ENCODE measurements at regions not wholly inside any gene's neighbourhood (a gene's known extent, or its start where the extent isn't known, plus 50 kb on each side); places are given as distances from the start of the nearest gene placed in this dataset.

DNA sequence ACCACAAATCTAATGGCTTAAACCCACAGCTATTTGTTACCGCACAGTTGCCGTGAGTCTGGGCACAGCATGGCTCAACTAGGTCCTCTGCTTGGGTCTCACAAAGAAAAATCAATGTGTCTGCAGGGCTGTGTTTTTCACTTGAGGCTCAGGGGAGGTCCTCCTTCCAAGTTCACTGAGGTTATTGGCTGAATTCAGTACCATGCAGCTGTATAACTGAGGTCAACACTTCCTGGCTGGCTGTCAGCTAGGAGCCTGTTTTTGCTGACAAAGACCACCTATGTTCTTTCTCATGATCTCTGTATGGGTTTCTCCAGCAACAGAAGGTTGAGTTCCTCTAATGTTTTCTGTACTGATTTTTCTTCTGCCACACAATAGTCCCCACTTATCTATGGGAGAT lies 736.7 kb upstream of the PRKX start:
- no peak for DNase-seq

DNA sequence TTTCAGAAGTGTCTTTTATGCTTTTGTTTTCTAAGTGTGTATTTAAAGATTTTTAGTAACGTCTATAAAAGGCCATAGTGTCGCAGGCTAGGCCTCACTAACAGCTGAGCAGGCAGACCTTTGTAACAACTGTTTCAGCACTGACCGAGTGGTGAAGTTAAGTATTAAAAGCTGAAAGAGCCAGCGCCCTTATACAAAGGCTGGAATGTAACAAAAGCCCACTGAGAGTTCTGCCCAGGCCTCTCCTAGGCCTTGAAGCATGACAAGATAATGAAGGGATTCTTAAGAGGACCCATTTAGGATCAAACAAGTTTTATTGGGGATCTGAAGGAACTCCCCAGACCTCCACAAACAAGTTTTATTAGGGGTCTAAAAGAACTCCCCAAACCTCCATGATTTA lies 722.5 kb upstream of the PRKX start:
- DNase-seq = no peak

DNA sequence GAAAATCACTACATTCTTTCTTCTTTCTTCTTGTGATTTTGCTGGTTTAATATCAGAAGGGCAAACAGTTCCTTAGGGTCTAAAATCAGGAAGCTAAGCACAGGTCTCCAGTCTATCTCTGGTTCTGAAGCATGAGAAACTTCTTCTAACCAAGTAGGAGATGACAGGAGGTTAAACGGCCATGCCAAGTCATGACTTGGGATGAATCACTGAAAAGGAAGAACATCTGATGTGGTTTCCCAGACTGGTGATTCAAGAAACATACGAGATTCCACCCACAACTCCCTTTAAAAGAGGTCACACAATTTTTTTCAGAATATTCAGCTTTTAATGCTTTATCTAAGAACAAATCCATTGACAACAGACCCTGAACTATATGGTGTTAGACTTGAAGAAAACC lies 684.0 kb upstream of the PRKX start:
- DNase-seq = no peak

DNA sequence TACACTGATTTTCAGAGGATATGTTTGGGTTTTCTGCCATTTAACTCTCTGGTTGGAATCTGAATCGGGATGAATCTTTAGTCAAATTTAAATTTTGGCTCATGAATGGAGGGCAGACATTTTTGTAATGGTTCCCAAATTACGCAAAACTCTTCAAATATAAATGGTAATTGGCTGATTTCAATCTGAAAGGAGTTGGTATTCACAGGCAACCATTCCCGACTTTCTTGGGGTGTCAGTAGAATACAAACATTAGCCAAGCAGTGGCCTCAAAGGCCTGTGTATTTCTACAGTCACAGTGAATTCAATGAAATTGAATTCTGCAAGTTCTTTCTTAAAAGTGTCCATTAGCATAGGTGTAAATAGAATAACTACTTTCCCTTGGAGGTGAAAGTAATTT lies 668.8 kb upstream of the PRKX start:
- no peak for DNase-seq

DNA sequence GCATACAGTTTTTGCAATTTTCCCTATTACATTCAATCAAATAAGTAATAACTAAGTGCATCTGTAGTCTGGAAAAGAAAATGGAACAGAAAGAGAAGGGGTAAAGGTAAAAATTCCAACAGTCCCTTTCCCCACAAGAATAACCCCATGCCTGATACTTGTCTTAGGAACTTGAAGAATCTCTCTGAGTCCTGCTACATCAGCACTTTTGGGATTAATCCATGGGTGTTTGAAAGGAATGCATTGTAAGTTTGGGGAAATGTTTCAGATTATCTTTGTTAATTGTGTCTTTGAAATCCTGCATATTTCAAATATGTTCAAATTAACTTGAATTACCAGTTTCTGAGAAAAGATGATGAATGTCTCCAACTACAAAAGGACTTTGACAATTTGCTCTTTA lies 667.3 kb upstream of the PRKX start:
- no peak for DNase-seq

DNA sequence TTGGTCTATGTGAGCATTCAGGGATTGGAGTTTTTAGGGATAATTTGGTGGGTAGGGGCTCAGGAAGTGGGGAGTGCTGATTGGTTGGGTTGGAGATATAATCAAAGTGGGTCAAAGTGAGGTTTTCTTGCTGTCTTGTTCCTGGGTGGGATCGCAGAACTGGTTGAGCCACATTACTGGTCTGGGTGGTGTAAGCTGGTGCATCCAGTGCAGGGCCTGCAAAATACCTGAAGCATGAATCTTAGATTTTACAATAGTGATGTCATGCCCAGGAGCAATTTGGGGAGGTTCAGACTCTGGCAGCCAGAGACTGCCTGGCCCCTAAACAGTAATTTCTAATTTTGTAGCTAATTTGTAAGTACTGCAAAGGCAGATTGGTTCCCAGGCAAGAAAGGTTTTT lies 665.6 kb upstream of the PRKX start:
- no peak for DNase-seq

DNA sequence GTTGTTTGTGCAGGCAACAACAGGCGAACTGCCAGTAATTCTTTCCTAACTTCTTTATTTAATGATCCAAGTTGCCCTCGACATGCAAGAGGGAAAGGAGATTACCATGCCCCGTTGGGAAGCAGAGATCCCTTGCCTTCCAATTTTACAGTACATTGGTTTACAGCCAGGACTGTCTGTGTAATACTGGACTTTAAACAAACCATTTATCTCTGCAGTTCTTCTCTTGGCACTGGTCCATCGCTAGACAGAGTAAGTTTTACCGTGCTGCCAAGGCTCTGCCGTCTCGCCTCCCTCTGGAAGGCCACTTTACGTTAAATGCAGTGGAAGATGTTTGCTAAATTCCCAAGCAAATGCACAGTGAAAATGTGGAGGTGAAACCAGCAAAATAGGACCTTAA lies 660.3 kb upstream of the PRKX start:
- DNase-seq = no peak

DNA sequence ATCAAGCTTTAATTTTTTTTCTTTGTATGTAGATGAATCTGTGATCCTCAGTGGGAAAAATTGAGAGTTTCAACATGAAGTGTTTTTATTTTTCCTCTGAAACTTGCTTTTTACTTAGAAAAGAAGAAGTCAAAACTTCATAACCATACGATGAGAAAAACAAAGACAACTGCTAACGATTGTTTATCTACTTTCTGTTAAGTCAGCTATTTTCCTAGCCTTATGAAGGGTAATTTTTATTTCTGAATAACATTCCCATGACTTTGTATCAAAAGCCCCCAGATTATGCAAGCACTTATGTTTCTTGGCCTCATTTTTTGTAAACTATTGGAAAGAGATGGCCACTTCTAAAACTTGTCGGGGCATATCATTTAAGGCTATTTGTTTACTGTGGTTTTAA lies 645.1 kb upstream of the PRKX start:
- no peak for DNase-seq

DNA sequence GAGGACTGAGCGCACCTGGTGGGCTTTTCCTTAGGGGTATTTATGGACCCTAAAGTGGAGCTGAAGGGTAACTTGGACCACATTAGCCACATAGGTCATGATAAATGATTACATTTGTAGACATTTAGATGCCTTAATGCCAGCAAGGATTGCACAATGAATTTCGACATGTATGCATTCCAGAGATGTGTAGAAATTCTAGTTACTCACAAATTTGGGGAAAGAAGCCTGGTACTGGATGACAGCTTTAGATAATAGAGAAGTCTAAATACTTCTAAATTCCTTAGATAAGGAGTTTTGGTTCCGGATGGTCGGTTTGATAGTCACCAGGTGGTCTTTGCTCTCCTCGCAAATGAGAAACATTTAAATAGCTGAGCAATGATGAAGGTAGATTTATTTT lies 609.5 kb upstream of the PRKX start:
- DNase-seq = no peak

DNA sequence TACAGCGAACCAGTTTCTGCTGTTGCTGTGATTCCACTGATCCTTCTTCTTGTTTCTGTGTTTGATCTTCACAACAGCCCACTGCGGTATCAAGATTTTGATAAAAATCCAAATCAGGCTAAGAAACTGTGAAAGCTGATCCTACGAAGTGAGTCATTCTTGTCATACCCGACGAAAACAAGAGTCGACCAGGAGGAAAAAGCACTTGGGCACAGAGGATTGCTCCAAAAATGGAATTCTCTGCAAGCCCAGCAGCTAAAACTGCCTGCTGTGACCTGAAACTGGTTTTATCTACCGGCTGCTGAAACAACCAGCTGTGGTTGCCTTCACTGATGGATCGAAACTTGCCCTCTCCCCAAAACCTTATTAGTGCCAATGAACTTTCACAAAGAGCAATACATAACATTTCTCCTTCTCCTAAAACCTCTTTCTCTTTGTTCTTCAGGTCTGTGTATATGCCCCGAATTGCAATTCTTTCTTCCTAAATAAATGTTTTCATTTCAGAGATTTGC lies 607.0 kb upstream of the PRKX start:
- no peak for DNase-seq

DNA sequence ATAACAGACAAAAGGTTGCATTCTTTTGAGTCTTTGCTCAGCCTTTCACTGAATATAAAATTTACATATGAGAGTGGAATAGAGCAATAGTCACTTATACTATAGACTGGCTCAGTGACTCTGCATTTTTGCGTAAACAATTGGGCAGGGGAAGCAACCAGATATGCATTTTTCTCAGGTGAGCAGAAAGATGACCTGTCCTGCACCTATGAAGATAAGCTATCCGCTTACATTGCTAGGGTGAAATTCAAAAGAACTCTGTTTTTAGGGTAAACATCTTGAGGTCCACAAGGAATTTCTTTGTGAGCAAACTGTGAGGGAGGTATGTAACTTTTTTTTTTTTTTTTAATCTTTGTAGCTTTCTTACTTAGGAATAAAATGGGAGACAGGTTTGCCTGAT lies 602.4 kb upstream of the PRKX start:
- no peak for DNase-seq

DNA sequence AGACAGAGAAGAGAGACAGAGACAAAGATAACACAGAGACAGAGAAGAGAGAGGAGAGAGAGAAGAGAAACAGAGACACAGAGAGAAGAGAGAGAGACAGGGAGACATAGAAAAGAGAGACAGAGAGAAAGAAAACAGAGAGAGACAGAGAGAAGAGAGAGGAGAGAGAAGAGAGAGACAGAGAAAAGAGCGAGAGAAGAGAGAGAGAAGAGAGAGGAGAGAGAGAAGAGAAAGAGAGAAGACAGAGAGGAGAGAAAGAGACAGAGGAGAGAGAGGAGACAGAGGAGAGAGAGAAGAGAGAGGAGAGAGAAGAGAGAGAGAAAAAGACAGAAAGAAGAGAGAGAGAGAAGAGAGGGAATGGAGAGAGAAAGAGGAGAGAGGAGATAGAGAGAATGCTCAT lies 601.1 kb upstream of the PRKX start:
- DNase-seq = no peak

DNA sequence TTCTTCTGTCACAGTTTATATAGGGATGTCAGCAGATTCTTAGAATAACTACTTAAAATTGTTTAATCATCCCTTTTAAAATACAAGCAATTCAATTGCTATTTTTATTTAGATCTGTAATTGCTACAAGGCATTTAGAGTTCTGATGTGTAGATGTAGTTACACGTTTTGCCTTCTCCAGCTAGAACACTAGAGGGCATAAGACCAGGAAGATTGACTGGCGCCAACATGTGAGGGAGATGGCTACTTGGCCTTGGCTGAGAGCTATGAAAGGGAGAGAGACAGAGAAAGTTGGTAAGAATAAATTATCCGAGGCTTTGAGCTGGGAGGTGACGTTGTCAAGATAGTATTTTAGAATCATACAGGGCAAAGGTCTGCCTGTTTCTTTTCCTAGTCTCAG lies 563.7 kb upstream of the PRKX start:
- DNase-seq = no peak

DNA sequence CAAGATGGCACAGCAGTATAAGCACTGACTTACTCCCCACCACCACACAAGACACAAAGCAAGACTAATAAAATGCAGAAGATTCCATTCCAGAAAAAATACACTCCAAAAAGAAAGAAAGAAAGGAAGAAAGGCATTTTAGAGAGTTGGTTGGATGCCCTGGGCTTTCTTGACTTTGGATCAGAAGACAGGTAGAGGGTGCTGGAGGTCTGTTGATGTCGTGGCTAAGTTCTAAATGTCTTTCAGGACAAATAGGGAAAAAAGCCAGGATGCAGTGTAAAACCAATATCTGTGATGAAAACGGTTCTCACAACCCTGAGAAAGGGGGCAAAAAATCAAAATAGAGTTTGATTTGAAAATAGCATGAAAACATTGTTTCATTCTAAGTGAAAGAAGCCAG lies 555.2 kb upstream of the PRKX start:
- DNase-seq = no peak

DNA sequence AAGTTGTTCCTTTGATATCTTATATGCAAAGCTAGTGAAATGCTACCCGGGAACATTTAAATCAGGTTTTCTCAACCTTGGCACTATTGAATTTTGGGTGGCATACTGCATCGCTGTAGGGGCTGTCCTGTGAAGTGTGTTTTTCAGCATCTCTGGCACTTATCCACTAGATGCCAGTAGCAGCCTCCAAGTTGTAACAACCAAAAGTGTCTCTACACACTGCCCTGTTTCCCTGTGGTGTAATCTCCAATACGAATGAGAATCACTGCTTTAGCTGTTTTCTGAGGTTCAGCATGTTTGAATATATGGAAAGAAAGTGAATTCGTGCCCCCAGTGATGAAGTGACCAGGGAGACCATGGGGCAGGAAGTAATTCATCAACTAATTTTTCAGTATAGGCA lies 551.6 kb upstream of the PRKX start:
- no peak for DNase-seq

DNA sequence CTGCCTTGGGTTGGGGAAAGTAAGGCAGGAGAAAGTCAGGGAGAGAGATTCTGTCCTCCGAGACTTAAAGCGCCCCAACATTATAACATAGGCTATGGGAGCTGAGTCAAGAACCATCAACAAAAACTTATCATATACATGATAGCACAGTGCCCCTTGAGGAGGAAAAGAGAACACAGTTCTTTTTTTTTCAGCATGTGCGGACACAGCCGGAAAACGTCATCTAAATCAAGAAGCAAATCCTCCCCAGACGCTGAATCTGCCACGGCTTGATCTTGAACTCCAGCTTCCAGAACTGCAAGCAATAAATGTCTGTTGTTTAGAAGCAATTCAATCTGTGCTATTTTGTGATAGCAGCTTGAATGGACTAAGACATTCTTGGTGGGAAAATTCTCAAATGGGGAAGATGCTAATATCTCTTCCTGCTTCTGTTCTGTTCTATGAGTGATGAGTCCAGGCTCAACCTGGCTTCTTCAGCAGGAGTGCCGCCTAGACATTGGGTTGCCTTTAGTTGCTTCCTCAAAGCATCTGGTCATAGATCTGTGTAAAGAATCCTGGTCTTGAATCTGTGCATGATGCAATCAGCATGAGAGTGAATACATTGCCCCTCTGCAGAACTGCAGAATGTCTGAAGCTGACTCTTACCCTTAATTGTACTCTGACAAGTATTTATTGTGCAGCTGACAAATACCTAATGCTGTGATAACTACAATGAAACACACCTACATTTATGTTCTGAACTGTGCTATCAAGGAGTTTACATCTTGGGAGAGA lies 549.8 kb upstream of the PRKX start:
- no peak for DNase-seq

DNA sequence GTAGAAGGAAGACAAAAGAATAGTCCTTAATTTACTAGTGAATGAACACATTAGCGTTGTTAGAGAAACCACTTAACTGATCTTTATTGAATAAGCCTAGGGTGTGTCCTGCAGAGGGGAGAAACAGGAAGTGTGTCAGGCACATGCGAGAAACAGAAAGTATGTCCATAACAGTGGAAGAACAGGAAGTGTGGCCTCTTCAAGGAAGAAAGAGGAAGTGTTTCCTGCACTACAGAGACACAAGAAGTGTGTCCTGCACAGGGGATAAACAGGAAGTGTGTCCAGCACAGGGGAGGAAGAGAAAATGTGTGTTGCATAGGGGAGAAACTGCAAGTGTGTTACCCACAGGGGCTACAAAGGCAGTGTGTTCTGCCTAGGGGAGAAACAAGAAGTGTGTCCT lies 539.6 kb upstream of the PRKX start:
- DNase-seq = peak; percentile 52

DNA sequence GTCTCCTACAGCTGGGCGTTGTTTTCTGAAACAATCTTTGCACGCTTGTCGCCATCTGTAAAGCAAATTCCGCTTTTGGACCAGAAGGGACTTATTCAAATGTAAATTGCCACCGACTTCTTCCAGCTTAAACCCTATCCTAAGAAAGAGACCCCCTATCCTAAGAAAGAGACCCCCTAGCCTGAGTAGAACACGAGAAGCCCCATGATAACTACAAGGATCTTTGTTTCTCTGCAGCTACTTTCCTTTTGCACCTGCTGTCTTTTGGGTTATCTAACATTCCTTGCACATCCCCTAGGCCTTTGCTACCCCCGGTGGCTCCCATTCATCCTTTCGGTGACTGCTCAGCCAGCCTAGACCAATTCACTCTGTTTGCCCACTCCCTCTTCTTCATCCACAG lies 536.0 kb upstream of the PRKX start:
- no peak for DNase-seq

DNA sequence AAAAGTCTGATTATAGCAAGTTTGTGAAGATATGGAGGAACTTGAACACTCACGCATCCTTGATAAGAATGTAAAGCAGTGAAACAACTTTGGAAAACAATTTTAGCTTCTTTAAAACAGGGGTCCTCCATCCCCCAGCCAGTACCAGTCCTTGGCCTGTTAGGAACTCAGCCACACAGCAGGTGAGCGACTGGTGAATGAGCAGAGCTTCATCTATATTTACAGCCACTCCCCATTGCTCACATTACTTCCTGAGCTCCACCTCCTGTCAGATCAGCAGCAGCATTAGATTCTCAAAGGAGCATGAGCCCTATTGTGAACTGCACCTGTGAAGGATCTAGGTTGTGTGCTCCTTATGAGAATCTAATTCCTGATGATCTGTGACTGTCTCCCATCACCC lies 530.3 kb upstream of the PRKX start:
- DNase-seq = no peak

DNA sequence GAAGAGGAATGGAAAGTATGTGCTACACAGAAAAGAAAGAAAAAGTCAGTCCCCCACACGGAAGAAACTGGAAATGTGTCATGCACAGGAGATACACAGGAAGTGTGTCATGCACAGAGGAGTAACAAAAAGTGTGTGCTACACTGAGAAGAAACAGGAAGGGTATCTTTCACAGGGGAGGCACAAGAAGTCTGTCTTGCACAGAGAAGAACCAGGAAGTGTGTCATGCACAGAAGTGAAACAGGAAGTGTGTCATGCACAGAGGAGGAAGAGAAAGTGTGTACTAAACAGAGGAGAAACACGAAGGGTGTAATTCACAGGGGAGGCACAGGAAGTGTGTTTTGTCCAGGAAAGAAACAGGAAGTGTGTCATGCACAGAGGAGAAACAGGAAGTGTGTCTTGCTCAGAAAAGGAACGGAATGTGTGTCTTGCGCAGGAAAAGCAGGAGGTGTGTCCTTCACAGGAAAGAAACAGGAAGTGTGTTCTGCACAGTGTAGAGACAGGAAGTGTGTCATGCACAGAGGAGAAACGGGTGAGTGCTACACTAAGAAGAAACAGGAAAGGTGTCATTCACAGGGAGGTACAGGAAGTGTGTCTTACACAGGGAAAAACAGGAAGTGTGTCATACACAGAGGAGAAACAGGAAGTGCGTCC lies 527.2 kb upstream of the PRKX start:
- peak; percentile 75 for DNase-seq

DNA sequence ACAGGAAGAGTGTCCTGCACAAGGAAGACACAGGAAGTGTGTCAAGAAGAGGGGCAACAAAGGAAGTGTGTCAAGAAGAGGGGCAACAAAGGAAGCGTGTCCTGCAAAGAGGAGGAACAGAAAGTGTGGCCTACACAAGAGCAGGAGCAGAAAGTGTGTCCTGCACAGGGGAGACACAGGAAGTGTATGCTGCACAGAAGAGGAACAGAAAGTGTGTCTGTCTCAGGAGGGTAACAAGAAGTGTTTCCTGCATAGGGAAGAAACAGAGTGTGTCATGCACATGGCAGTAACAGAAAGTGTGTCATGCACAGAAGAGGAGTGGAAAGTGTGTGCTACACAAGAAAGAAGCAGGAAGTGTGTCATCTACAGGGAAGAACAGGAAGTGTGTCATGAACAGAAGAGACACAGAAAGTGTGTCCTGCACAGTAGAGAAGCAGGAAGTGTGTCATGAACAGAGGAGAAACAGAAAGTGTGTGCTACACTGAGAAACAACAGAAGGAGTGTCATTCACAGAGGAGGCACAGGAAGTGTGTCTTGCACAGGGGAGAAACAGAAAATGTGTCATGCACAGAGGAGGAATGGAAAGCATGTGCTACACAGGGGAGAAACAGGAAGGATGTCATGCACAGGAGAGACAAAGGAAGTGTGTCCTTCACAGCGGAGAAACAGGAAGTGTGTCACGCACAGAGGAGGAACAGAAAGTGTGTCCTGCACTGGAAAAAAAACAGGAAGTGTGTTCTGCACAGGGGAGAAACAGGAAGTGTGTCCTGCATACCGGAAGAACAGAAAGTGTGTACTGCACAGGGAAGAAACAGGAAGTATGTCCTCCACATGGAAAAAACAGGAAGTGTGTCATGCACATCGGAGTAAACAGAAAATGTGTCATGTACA lies 526.4 kb upstream of the PRKX start:
- DNase-seq = peak; percentile 19

DNA sequence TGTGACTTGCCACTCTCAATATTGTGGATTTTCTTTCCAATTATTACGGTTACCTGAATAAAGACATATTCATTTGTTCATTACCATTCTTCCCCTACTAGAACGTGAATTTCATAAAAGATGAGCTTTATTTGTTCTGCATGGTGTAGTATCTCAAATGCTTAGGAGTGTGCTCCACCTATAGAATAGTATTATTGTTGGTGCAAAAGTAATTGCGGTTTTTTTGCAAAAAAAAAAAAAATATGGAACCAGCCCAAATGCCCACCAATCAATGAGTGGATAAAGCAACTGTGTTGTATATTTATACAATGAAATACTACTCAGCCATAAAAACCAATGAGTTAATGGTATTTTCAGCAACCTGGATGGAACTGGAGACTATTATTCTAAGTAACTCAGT lies 525.5 kb upstream of the PRKX start:
- DNase-seq = no peak

DNA sequence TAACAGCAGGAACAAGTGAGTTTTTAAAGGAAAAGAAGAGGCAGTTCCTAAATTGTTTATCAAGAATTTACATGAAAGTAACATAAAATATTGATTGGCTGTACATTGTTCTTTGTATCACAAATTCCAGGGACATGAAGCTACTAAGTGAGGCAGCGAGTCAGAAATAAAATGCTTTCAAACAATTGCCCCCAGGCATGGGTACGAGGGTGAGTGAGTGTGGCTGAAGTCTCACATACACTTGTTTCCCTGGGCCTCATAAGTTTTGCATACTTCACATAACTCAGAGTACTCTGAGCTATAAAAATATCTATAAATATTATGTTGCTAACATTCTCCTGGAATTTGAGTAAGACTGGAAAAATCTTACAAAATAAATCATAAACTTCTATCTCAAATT lies 511.6 kb upstream of the PRKX start:
- no peak for DNase-seq

DNA sequence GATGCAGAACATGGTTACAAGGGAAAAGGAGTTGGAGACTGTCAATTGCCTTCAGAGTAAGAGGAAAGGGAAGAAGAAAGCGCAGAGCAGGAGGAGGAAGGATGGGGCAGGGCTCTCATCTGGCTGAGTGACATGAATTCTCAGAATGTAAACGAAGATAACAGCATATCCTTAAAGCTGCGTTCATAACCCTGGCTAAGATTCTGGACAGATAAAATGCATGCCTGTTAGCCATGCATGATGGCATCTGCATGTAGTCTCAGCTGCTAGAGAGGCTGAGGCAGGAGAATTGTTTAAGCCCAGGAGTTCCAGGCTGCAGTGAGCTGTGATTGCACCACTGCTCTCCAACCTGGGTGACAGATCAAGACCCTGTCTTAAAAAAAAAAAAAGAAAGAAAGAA lies 493.5 kb upstream of the PRKX start:
- no peak for DNase-seq
